Right lung (tissue), 2 donors: ENCODE measurements at regions not wholly inside any gene's neighbourhood (a gene's known extent, or its start where the extent isn't known, plus 50 kb on each side); places are given as distances from the start of the nearest gene placed in this dataset.
"Not testable (repeated sequence)": the region's sequence is repeated elsewhere in the genome, so short reads cannot be mapped to it uniquely, and the experiment has no call there.

Source experiments
- DNase-seq, 2 donors: peaks; one replicate each; pipeline ENCODE4 v3.0.0-alpha.2; 2013

DNA sequence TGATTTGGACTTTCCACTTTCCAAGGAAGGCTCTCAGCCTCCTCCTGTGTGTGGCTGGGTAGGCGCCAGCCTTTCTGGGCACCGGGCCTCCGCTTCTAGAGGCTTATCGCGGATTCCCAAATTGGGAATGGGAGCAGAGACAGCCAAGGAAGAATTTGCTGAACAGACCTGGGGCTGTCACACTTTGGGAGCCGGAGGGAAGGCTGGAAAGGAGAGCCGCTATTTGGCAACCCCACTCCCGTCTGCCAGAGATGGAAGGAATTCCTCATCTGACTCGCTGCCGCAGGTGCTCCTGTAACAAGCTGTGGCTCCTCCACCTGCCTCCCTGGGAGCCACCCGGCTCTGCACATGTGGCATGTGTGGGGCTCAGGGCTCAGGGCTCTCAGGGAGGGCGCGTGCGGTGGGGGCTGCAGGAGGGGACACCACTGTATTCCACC is 50.8 kb upstream of the ECHDC3 start:
- no peak for DNase-seq

DNA sequence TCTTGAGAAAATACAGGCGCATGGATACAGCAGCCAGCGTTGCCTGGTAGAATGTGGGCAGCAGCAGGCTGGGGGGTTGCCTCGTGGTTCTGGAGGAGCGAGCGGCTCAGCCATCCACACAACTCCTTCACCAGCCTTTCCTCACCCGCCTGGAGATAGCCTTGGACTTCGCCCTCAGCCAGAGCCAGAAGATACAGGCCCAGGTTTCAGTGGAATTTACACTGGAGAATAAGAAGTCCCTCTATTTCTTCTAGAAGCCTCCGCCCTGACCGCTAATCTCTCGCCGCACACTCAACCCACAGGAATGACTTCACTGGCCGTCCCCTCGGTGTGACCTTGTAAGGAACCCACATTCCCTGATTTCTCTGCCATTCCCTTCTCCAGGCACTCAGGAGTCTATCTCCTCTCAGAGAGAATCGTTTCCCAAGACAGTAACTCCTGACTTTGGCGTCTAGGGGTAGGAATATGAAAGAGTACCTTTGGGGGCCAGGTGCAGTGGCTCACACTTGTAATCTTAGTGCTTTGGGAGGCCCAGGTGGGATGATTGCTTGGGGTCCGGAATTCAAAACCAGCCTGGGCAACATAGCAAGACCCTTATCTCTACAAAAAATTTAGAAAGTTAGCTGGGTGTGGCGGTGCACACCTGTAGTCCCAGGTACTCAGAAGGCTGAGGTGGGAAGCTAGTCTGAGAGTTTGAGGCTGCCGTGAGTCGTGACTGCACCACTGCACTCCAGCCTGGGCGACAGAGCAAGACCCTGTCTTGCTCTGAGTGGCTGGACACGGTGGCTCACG is 52.0 kb upstream of the ECHDC3 start:
- DNase-seq: no peak

DNA sequence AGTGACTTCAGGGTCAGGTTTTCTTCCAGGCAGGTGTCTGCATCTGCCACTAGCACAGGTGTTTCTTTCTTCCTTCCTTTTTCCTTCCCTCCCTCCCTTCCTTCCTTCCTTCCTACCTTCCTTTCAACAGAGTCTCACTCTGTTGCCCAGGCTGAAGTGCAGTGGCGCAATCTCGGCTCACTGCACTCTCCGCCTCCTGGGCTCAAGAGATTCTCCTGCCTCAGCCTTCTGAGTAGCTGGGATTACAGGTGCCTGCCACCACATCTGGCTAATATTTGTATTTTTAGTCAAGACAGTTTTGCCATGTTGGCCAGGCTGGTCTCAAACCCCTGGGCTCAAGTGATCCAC is 53.8 kb upstream of the ECHDC3 start:
- not testable (repeated sequence) for DNase-seq

DNA sequence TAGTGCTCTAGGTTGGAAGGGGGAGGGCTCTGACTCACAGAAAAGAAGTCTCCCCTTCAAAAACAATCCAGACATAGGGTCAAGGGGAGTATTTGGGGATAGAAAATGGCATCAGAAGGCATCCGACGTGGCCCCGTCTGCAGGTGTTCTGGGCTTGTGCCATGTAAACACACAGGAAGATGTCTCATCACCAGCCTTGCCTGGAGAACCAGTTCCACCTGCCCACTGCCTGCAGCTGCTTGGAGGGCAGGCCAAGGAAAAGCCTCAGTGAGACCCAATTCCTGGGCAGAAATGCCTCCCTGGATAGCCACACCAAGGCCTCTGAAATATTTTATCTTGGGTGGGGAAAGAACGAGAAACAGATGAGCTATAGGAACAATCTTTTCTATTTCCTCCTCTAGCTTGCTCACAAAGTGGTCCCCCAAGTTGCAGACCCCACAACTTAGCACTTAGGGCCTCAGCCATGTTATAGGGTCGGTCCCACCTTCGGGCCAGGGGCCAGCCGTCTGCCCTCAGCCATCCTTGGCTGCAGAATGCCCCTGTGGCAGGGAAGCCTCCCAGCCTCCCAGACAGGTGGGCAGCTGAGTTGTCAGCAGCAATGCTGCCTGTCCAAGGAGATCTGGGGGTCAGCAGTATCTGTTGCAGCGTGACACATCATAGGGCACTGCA is 54.3 kb upstream of the ECHDC3 start:
- no peak for DNase-seq

DNA sequence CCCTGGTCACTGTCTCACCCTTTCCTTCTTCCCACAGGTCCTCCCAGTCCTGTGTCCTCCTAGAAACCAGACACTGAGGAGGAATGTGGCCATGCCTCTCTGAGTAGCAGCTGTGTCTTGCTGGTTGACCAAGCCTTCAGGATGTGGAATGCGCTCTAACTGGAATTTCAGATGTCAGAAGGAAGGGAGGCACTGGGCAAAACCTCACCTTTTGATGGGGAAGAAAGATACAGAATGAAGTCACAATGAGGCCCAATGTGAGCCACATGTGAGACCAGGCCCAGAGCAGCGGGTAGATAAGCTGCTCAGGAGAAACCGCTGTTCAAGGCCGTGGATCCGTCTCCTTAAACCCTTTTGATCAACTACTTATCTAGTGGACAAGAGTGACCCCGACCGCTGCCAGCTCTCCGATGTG is 54.8 kb upstream of the ECHDC3 start:
- DNase-seq: no peak

DNA sequence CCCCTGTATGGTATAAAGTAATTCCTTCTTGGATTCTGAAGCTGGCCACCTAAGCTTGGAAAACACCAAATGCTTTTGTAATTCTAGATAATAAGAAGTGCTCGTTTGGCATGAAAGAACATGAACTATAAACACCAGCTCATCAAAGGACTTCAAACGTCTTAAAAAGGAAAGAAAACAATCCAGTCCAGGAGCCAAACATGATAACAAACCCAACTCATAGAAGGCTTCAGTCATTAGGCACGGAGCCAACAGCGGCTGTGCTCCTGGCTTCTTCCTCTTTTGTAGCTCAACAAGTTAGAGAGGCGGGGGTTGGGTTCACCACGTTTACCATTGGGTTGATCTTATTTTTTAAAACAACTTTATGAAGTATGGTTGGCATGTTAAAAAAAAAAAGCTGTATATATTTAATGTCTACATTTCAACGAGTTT is 56.4 kb upstream of the ECHDC3 start:
- DNase-seq: peak; percentile 74

DNA sequence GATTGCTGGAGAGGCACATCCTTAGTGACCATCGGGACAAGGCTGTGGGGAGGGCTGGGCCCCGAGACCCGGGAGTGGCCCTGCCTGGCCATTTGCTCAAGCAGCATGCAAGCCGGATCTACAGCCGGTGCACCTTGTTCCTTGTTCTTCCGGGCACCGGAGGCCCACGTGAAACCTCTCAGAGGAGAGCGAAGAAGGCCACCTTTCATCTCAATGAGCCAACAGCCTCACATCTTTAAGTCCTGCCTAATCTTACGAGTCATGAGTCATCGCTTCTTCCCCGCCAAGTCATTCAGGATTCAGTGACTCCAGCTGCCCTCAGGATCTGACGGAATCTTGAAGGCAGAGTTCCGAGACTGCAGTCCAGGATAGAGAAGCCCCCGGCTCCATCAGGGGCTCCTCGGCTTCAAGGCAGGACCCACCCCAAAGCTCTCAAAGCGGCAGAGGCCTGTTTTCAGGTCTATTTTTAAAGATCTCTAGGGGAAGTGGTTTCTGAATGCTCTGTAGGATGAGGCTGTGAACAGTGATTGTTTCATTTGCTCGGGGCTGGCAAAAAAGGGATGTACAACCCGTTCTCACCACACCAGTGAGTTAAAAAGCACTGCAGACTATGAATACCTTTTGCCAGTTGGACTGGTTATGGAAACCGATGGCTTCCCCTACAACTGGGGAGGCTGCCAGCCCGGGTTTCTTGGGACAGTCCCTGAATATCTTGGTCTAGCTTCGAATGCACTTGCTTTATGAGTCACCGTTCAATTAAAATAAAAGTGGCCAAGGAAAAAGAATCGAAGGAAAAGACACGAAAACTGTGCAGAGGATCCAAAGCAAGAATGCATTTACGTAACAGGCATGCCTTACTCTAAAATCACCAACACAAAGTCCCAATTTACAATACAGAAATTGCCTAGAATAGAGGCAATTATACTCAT is 57.2 kb upstream of the ECHDC3 start:
- DNase-seq: no peak

DNA sequence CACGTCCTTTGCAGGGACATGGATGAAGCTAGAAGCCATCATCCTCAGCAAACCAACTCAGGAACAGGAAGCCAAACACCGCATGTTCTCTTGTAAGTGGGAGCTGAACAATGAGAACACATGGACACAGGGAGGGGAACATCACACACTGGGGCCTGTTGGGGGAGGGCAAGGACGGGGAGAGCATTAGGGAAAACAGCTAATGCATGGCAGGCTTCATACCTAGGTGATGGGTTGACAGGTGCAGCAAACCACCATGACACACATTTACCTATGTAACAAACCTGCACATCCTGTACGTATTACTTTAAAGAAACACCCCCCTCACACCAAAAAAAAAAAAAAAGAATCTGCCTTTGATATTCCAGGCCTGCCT is 57.9 kb upstream of the ECHDC3 start:
- not testable (repeated sequence) for DNase-seq

DNA sequence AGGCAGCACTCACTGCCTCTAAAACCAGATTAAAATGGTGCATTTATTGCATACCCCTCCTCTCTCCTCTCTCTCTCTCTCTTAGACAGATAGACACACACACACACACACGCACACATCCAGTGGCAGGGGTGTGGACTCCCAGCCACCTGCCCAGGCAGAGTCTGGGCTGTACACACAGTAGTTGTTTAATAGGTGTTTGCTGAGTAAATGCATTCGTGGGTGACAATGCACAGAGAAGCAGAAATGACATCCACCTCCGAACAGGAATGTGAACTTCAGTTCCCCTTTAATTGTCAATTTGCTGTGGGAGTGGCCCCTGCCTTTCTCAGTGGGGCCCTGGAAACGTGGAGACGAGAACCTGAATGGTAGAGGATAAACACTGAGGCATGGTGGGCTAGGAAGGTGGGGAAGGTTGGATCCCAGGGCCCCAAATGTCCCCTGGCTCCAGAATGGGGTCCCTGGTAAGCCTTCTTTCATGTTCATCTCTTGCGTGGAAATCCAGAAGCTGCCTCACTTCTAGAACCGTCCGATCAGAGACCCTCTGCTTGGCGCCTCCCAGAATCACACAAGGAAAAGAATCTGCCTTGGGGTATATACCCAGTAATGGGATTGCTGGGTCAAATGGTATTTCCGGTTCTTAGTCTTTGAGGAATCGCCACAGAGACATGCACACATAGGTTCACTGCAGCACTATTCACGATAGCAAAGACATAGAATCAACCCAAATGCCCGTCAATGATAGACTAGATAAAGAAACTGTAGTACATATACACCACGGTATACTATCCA is 58.5 kb upstream of the ECHDC3 start:
- DNase-seq: no peak

DNA sequence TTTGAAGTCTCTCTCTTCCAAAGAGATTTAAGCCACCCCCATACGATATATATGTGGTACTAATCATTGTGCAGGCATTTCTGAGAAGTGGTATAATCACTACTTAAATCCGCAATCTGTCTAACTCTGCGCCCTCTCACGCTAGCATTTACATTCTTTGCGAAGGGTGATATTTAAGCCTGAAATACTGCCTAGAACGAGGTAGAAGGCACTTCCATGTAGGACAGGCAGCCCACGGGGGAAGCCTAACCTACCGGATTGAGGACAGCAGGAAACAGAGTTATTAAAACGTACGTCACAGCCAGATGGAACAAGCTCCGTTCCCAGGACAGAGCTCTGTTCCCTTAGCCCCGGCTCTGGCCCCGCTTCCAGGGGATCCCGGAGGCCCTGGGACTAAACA is 59.3 kb upstream of the ECHDC3 start:
- DNase-seq: no peak

DNA sequence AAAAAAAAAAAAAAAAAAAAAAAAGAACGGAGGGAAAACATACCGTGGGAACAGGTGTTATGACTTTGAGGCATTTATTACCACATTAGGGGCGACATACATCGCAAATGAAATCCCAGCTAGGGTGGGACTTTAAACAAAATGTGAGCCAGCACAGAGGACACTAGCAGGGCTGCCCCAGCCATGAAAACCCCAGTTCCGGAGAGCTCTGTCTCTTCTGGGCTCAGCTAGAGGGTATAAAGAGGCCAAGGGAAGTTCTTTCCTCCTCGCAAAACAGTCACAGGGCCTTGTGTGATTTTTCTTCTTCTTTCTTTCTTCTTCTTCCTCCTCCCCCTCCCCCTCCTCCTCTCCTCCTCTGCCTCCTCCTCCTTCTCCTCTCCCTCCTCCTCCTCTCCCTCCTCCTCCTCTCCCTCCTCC is 59.9 kb upstream of the ECHDC3 start:
- DNase-seq: no peak

DNA sequence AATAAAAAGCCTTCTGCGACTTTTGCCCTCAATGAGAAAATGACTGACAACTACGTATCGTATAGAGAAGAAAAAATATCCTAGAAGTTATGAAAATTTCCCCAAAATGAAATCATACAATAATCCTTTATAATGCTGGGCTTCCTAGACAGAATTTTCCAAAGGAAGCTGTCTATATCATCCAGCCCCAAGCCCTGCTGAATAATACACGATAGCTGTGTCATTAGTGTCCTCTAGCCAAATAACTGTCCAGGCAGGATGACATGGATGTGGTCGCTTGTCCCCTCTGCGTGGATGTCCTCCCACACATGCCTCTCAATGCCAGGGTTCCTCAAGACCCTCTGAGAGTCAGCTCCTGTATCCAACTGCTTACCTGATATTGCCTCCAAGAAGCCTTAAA is 61.7 kb upstream of the ECHDC3 start:
- DNase-seq: no peak

DNA sequence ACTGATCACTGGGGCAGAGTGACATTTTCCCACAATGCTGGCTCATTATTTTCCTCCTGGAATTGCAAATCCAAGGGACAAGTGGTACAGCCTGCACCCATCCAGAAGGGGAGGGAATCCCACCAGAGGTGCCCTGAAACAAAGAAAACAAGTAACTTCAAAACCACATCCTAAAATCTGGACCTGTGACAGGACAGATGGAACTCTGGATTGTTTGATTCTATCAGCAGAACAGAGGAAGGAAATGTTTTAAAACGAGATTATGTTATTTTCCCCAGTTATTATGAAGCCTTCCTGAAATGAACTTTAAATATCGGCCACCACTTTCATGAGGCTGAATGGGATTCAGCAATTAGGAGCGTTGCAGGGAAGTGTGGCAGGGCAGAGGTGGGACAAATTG is 62.2 kb upstream of the ECHDC3 start:
- DNase-seq: no peak

DNA sequence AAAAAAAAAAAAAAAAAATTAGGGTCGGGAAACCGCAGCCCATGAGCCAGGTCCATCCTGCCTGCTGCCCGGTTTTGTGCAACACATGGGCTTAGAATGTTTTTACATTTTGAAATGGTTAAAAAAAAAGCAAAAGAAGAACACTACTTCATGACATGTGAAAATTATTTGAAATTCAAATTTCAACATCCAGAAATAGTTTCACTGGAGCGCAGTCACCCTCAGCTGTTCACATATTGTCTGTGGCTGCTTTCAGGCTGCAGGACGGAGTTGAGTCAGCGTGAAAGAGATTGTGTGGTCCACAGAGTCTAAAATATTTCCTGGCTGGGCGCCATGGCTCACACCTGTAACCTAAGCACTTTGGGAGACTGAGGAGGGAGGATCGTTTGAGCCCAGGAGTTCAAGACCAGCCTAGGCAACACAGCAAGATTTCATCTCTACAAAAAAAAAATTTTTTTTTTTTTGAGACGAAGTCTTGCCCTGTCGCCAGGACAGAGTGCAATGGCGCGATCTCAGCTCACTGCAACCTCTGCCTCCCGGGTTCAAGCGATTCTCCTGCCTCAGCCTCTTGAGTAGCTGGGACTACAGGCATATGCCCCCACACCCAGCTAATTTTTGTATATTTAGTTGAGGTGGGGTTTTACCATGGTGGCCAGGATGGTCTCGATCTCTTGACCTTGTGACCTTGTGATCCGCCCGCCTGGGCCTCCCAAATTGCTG is 63.9 kb upstream of the ECHDC3 start:
- DNase-seq: no peak

DNA sequence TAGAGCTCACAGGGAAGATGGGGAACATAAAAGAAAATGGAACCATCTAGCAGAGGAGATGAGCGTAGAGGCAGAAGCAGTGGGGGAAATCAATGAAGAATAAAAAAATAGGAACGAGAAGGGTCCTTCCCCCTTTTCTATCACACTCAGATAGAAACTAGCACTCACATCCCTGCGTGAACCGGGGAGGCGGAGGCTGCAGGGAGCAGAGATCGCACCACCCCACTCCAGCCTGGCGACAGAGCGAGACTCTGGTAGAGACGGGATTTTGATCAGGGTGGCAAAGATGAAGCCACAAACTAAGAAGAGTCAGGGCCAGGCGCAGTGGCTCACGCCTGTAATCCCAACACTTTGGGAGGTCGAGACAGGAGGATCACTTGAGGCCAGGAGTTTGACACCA is 64.7 kb upstream of the ECHDC3 start:
- DNase-seq: no peak

DNA sequence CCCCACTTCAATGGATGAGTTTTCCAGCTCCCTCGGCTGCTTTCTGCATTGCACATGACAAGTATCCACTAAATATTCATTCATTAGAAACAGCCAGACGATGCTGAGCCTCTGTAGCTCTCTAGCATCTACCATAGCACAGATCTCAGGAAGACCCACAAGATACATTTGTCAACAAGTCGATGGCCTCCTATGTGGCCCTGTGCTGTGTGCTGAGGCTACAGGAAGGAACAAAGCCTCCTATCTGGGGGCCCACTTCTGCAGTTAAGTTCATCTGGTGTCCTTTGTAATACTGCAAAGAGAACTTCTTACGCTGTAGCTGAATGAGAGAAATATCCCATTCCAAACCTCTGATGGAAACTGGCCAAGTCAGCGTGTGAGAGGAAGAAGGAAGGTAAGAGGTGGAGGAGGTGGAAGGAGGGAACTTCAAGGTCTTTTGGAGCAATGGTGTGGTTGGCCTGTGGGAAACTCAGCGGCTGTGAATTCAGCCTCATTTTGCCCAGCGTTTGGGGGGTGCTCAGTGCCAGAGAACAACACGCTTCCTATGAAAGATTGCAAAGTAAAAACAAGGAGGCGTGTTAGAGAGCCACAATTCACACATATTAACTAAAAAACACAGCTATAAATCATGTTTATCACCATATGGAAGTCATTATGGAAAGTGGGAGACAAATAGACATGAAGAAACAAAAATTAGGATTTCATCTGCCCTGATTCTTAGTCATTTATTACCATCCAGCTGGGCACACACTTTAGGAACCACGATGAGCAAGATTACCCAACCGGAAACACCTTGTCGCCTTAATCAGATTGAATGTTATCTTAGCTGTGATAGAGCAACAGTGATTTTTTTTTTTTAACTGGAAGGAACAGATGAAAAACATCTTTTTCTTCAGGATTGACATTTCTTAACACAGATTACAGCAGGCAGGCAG is 62.2 kb upstream of the USP6NL start:
- no peak for DNase-seq

DNA sequence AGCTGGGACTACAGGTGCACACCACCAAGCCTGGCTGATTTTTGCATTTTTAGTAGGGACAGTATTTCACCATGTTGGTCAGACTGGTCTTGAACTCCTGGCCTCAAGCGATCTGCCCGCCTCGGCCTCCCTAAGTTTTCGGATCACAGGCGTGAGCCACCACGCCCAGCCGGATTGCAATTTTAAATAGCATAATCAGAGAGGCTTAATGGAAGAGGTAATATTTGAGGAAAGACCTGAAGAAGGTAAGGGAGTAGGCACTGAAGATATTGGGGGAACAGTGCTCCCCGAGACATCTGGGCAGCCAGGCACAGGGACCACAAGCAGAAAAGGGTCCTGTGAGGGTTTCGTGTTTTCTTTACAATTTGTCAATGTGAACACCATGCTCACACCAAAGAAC is 61.4 kb upstream of the USP6NL start:
- DNase-seq: no peak

DNA sequence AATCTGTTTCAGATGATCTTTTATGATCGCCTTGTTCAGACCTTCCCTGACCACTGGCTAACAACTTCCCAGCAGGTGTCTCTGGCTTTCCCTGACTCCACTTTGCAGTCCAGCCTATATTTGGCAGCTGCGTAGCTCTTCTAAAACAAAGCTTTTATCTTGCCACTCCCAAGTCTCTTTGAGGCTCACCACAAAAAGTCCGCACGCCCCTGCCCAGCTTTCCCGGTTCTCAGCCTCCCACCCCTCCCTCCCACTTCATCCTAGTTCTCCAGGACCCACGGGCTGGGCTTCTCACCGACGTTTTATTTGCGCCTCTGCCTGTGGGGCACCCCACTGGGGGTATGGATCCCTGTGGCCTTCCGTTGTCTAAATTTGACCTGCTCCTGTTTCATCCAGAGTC is 58.9 kb upstream of the USP6NL start:
- DNase-seq: no peak

DNA sequence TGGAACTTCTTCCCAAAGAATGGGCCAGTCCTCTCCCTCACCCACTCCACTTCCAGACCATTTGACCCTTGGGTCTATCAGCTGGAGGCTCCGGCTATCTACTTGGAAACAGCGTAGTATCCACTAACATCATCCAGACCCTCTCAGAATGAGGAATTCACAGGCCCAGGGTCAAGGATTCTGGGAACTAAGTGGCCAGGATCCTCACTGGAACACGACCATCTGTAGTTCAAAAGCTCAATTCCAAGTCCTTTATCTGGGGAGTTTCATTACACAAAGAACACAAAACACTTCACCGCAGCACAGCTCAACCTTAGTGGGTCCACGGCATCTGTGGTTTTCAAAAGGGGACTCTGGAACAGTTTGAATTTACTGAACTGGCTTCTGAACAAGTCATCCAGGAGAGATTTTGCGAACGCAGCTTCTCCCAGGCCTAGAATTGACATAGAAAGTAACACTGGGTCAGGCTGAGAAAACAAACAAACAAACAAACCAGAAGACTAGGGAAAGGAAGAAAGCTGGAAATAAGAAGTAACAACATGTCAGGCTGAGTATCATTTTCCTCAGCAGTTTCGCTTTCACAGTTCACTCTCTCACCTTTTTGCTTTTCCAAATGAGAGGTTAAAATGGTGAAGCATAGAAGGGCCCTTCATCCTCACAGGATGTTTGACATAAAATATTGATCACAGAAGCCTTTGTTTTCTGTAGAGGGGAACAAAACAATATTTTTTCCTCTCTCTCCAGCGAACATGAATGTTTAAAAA is 57.6 kb upstream of the USP6NL start:
- DNase-seq: no peak
